ENCODE measurements at regions not wholly inside any gene's neighbourhood (a gene's known extent, or its start where the extent isn't known, plus 50 kb on each side); places are given as distances from the start of the nearest gene placed in this dataset.
A peak's percentile ranks its signal among the peaks of the same experiment; 100 is the strongest.

DNA sequence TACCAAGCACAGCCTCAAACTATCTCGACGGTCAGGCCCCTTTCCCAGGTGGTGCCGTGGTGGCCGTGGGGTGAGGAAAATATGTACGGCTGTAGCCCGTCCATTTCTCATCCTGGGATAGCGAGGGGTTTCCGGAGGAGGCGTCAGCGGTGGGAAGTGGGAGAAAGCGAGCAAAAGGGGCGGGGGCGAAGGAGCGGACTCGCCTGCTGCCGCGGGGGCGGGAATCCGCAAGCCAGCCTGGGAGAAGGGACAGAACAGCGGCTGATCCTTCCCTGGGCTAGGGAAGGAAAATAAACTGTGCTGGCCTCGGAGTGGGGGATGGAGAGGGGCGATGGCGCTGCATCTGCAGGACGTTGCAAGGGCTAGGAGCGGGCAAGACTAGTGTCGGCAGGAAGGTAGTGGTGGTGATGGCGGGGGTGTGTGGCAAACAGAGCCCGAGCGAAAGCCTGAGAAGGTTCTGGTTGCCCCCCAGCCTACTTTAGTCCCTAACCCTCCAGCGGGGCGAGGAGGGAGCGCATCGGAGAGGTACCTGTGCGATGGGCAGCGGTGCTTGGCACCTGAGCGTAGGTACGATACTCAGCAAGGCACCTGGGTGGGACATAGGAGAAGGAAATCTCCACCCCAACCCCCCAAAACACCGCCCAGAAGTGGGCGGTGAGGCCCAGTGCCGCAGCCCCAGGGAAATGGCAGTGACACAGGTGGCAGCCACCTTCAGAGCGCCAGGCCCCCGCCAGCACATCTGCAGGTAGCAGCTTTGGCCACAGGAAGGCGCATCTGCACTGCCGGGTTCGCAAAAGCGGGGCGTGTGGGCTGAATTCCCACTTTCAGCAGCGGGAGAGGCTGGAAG is 49.9 kb upstream of the STEAP1B start:
- CTCF ChIA-PET = no interaction called here
- Mint-ChIP-seq H3K4me3 (peak overlapping the region; percentile 18), H3K36me3 (ENCODE audit: low read depth) (no peaks in the 10 kb centered on the region), H3K27me3 (peaks cover 60% of the 10 kb centered on the region), H3K4me1 (ENCODE audit: low read depth) (peaks cover 9% of the 10 kb centered on the region), H3K9me3 (no peaks in the 10 kb centered on the region), H3K27ac (no peak overlapping the region)
- ATAC-seq (peak; percentile 68), DNase-seq (peak; percentile 50)
- POLR2A ChIA-PET = no interaction called here
- intact Hi-C loops (cut with micrococcal nuclease) = no loop called here
- TF ChIP-seq CTCF (IDR thresholded peaks at IDR 0.05) = peak; percentile 54
